ENCODE measurements at regions not wholly inside any gene's neighbourhood (a gene's known extent, or its start where the extent isn't known, plus 50 kb on each side); places are given as distances from the start of the nearest gene placed in this dataset.

GRCh38 chr16:73485880-73486279, 438.0 kb upstream of the ZFHX3 start:
- Histone ChIP-seq H3K9me3 (peaks cover 0 to 2% (median 0%) of the 10 kb centered on the region in 4 donors), H3K4me3 (no peak overlapping the region), H3K27ac (replicated peaks in 1 of 4) (no peak overlapping the region), H3K27me3 (peaks cover 0 to 12% (median 0%) of the 10 kb centered on the region in 4 donors), H3K4me1 (no peaks in the 10 kb centered on the region), H3K36me3 (no peaks in the 10 kb centered on the region)
- TF ChIP-seq EP300 (IDR thresholded peaks at IDR 0.05) (no peak), POLR2A (IDR thresholded peaks at IDR 0.05; ENCODE audit: low read depth) (no peak), CTCF (IDR thresholded peaks at IDR 0.05) (no peak), POLR2AphosphoS5 (IDR thresholded peaks at IDR 0.05) (no peak)
- intact Hi-C loops (cut with DNase I) = no loop called here
- WGBS = 80% methylated on average over 4 of the region's 4 CpGs
- DNase-seq (ENCODE audit: extremely low spot score) = peak; percentile 68

- 83% methylated on average over 13 of the region's 17 CpGs for WGBS
- TF ChIP-seq CTCF (IDR thresholded peaks at IDR 0.05) (no peak), POLR2A (IDR thresholded peaks at IDR 0.05; ENCODE audit: low read depth) (no peak), EP300 (IDR thresholded peaks at IDR 0.05) (no peak), POLR2AphosphoS5 (IDR thresholded peaks at IDR 0.05) (no peak)
- H3K27me3 ChIP-seq = peaks cover 0 to 16% (median 0%) of the 10 kb centered on the region in 4 donors
Measured at GRCh38 chr16:73483934-73484711, 436.2 kb upstream of the ZFHX3 start.

DNA sequence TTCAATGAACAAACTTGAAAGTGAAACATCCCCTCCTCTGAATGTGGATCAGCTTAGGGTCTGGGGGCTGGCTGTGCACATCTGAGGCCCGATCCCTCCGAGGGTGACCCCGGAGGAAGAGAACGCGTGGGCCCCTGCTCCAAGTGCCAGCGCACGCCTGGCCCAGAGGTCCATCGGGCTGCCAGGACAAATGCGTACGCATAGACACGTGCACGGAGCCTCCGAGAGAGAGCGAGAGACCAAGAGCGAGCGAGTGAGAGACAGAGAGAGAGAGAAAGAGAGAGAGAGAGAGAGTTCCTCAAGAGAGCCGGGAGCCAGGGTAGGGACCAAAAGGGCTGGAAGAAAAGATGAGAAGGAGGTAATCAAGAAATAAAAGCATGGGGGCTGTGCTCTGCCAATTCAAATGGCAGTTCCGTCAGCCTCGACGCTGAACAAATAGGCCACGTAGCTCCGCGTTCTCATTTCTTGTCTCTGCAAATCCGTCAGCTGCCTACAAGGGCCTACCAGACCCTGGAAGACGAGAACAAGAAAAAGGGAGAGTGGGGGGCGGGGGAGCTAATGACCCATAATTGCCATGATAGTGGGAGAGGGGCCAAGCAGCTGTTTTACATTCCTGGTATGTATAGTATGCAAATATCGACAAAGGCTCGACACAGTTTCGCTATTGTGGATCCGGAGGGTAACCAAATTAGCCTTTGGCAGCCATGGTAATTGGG, 435.3 kb upstream of the ZFHX3 start:
- TF ChIP-seq POLR2AphosphoS5 (IDR thresholded peaks at IDR 0.05) (no peak), POLR2A (IDR thresholded peaks at IDR 0.05; ENCODE audit: low read depth) (no peak), CTCF (IDR thresholded peaks at IDR 0.05) (no peak), EP300 (IDR thresholded peaks at IDR 0.05) (no peak)
- H3K4me1 ChIP-seq = no peaks in the 10 kb centered on the region
- H3K36me3 ChIP-seq = no peaks in the 10 kb centered on the region
- peaks cover 0 to 21% (median 0%) of the 10 kb centered on the region in 4 donors for H3K27me3 ChIP-seq
- H3K9me3 ChIP-seq = no peaks in the 10 kb centered on the region
- 62% methylated on average over 30 of the region's 30 CpGs for WGBS
- H3K4me3 ChIP-seq = no peak overlapping the region
- DNase-seq (ENCODE audit: extremely low spot score) = no peak
- H3K27ac ChIP-seq (replicated peaks in 1 of 4) = no peak overlapping the region
- intact Hi-C loops (cut with DNase I) = no loop called here

More at GRCh38 chr16:73483934-73484711, 436.2 kb upstream of the ZFHX3 start:
- DNase-seq (ENCODE audit: extremely low spot score) = no peak
- H3K4me1 ChIP-seq = no peaks in the 10 kb centered on the region
- H3K36me3 ChIP-seq = no peaks in the 10 kb centered on the region
- intact Hi-C loops (cut with DNase I) = no loop called here
- no peaks in the 10 kb centered on the region for H3K9me3 ChIP-seq
- no peak overlapping the region for H3K4me3 ChIP-seq
- no peak overlapping the region for H3K27ac ChIP-seq (replicated peaks in 1 of 4)

- TF ChIP-seq CTCF (IDR thresholded peaks at IDR 0.05) (no peak), POLR2A (IDR thresholded peaks at IDR 0.05; ENCODE audit: low read depth) (no peak), EP300 (IDR thresholded peaks at IDR 0.05) (no peak), POLR2AphosphoS5 (IDR thresholded peaks at IDR 0.05) (no peak)
- peaks cover 0 to 18% (median 0%) of the 10 kb centered on the region in 4 donors for H3K27me3 ChIP-seq
- H3K4me1 ChIP-seq = no peaks in the 10 kb centered on the region
- no peaks in the 10 kb centered on the region for H3K9me3 ChIP-seq
- DNase-seq (ENCODE audit: extremely low spot score) = no peak
- H3K27ac ChIP-seq (replicated peaks in 1 of 4) = no peak overlapping the region
- 80% methylated on average over 4 of the region's 6 CpGs for WGBS
- intact Hi-C loops (cut with DNase I) = no loop called here
- no peaks in the 10 kb centered on the region for H3K36me3 ChIP-seq
- no peak overlapping the region for H3K4me3 ChIP-seq
Measured at GRCh38 chr16:73482310-73482709, 434.4 kb upstream of the ZFHX3 start.
